ENCODE measurements at regions not wholly inside any gene's neighbourhood (a gene's known extent, or its start where the extent isn't known, plus 50 kb on each side); places are given as distances from the start of the nearest gene placed in this dataset.
A peak's percentile ranks its signal among the peaks of the same experiment; 100 is the strongest.

- no peaks in the 10 kb centered on the region for H3K9me3 ChIP-seq
- H3K27ac ChIP-seq = no peak overlapping the region
- no peaks in the 10 kb centered on the region for H3K4me1 ChIP-seq
- no peaks in the 10 kb centered on the region for H3K27me3 ChIP-seq
- no peaks in the 10 kb centered on the region for H3K36me3 ChIP-seq (replicated peaks in 1 of 2; ENCODE audit: insufficient read depth in 1 of 2, low read depth in 2 of 2)
- intact Hi-C loops (cut with DNase I) = no loop called here
- TF ChIP-seq, protein P1, sequence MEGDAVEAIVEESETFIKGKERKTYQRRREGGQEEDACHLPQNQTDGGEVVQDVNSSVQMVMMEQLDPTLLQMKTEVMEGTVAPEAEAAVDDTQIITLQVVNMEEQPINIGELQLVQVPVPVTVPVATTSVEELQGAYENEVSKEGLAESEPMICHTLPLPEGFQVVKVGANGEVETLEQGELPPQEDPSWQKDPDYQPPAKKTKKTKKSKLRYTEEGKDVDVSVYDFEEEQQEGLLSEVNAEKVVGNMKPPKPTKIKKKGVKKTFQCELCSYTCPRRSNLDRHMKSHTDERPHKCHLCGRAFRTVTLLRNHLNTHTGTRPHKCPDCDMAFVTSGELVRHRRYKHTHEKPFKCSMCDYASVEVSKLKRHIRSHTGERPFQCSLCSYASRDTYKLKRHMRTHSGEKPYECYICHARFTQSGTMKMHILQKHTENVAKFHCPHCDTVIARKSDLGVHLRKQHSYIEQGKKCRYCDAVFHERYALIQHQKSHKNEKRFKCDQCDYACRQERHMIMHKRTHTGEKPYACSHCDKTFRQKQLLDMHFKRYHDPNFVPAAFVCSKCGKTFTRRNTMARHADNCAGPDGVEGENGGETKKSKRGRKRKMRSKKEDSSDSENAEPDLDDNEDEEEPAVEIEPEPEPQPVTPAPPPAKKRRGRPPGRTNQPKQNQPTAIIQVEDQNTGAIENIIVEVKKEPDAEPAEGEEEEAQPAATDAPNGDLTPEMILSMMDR (IDR thresholded peaks at IDR 0.05) = no peak
- 65 to 70% methylated on average over 7 of the region's 7 CpGs for WGBS, 2 donors
- H3K4me3 ChIP-seq = no peak overlapping the region
- DNase-seq (no peak), ATAC-seq (no peak)
Measured at GRCh38 chr2:129481306-129482219, 497.9 kb upstream of the RAB6C start.

DNA sequence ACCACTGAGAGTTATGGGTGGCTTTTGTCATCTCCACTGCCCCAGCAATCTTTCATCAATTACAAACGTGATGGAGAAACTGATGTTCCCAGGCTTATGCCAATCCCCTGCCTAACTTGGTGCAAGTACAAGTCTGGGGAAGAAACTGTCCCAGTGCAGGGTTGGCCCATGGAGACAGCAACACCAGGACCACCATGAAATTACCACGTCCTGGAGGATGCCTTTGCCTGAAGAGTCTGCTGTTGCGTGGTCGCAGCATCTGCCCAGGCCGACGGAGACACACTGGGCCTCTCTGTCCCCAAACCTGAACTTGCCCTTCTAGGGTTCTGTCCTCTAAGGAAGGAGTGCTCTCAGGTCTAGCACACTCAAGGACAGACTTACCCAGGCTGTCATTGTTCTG, 496.8 kb upstream of the RAB6C start:
- 50 to 77% methylated on average over 4 to 6 of the region's 6 CpGs for WGBS, 2 donors
- no peaks in the 10 kb centered on the region for H3K9me3 ChIP-seq
- intact Hi-C loops (cut with DNase I) = no loop called here
- H3K27ac ChIP-seq = no peak overlapping the region
- no peaks in the 10 kb centered on the region for H3K36me3 ChIP-seq (replicated peaks in 1 of 2; ENCODE audit: insufficient read depth in 1 of 2, low read depth in 2 of 2)
- no peak overlapping the region for H3K4me3 ChIP-seq
- DNase-seq (no peak), ATAC-seq (no peak)
- H3K4me1 ChIP-seq = no peaks in the 10 kb centered on the region
- no peaks in the 10 kb centered on the region for H3K27me3 ChIP-seq
- TF ChIP-seq, protein P1 (IDR thresholded peaks at IDR 0.05) = no peak
- no peak for TF ChIP-seq POLR2A (IDR thresholded peaks at IDR 0.05)

DNA sequence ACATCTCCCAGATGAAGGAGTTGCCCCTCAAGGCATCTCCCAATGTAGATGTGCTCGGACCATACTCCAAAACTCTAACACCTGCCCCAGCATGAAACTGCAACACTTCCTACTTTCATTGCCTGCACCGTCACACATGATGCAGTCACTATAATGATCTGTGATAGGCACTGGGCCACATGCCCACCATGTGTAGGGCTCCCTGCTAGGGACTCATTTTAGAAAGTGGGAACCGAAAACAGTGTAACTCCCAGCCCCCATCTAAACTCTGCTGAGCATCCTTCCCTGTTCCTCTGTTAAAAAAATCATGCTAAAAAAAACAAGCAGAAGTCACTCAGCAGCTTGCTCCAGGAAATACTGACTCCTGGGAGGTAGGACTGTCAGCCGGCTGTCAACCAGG, 496.1 kb upstream of the RAB6C start:
- ATAC-seq = no peak
- no peak for TF ChIP-seq POLR2A (IDR thresholded peaks at IDR 0.05)
- TF ChIP-seq, protein P1 (IDR thresholded peaks at IDR 0.05) = no peak
- H3K4me3 ChIP-seq = no peak overlapping the region

GRCh38 chr2:129484999-129485897, 494.2 kb upstream of the RAB6C start:
- H3K27ac ChIP-seq = no peak overlapping the region
- H3K36me3 ChIP-seq (replicated peaks in 1 of 2; ENCODE audit: insufficient read depth in 1 of 2, low read depth in 2 of 2) = no peaks in the 10 kb centered on the region
- no peaks in the 10 kb centered on the region for H3K9me3 ChIP-seq
- DNase-seq (no peak), ATAC-seq (no peak)
- H3K4me1 ChIP-seq = no peaks in the 10 kb centered on the region
- TF ChIP-seq, protein P1 (IDR thresholded peaks at IDR 0.05) = no peak
- no peak for TF ChIP-seq POLR2A (IDR thresholded peaks at IDR 0.05)
- WGBS, 2 donors = 65 to 79% methylated on average over 10 of the region's 10 CpGs
- intact Hi-C loops (cut with DNase I) = no loop called here
- H3K4me3 ChIP-seq = no peak overlapping the region
- no peaks in the 10 kb centered on the region for H3K27me3 ChIP-seq

More for the DNA sequence above, 496.1 kb upstream of the RAB6C start:
- intact Hi-C loops (cut with DNase I) = no loop called here
- Histone ChIP-seq H3K27me3 (no peaks in the 10 kb centered on the region), H3K9me3 (no peaks in the 10 kb centered on the region), H3K4me1 (no peaks in the 10 kb centered on the region), H3K36me3 (replicated peaks in 1 of 2; ENCODE audit: insufficient read depth in 1 of 2, low read depth in 2 of 2) (no peaks in the 10 kb centered on the region), H3K27ac (no peak overlapping the region)
- DNase-seq = peak in 1 of 4 donors; percentile 31
- 56 to 60% methylated on average over 4 of the region's 4 CpGs for WGBS, 2 donors
